CD4-positive, alpha-beta memory T cell (primary cell): ENCODE measurements at regions not wholly inside any gene's neighbourhood (a gene's known extent, or its start where the extent isn't known, plus 50 kb on each side); places are given as distances from the start of the nearest gene placed in this dataset.
"Not testable (repeated sequence)": the region's sequence is repeated elsewhere in the genome, so short reads cannot be mapped to it uniquely, and the experiment has no call there.

Experiments used
- CTCF ChIA-PET: fragments of 350-600 bp; sonication (Branson Sonifier 250); formaldehyde crosslinking; loops from one replicate; lab custom pipeline; 2021; ENCODE audit warnings: inconsistent platforms; ENCODE audit not compliant: partially characterized antibody; lab: Charles Lee
- POLR2A ChIA-PET: fragments of 350-600 bp; sonication (Branson Sonifier 250); formaldehyde crosslinking; loops from one replicate; lab custom pipeline; 2021; ENCODE audit not compliant: partially characterized antibody; lab: Charles Lee
- DNase-seq, 5 donors: peaks; one replicate each; pipeline versions ENCODE4 v3.0.0 to v3.0.0-alpha.2; 2020 to 2022; ENCODE audit warnings: mixed read lengths in 1 of 5
- H3K27ac ChIP-seq: one replicate; pipeline ENCODE4 v1.7.0; 2013; ENCODE audit warnings: low read depth, low read length
- H3K27me3 ChIP-seq: 2 replicates; pipeline ENCODE4 v1.7.0; 2013; ENCODE audit warnings: mild to moderate bottlenecking, low read length, moderate library complexity; ENCODE audit not compliant: insufficient read depth
- H3K36me3 ChIP-seq: 2 replicates; pipeline ENCODE4 v1.7.0; 2013; ENCODE audit warnings: mild to moderate bottlenecking, low read length, moderate library complexity; ENCODE audit not compliant: insufficient read depth
- H3K4me1 ChIP-seq: 2 replicates; pipeline ENCODE4 v1.7.0; 2013; ENCODE audit warnings: mild to moderate bottlenecking, low read length, moderate library complexity; ENCODE audit not compliant: insufficient read depth
- H3K4me3 ChIP-seq, 2 donors: one replicate each; pipeline ENCODE4 v1.7.0; 2013; ENCODE audit warnings: low read length in 2 of 2, mild to moderate bottlenecking in 1 of 2
- H3K9me3 ChIP-seq, 2 donors: one replicate each; pipeline ENCODE4 v1.7.0; 2013; ENCODE audit warnings: low read length in 2 of 2, control low read depth in 1 of 2; ENCODE audit not compliant: control insufficient read depth in 1 of 2
- H3K27ac Mint-ChIP-seq, 7 donors: one replicate each; pipeline ENCODE4 v1.8.0; 2020 to 2021; ENCODE audit warnings: mixed read lengths in 7 of 7, mild to moderate bottlenecking in 6 of 7, inconsistent platforms in 3 of 7, moderate library complexity in 3 of 7
- H3K27me3 Mint-ChIP-seq, 2 donors: one replicate each; pipeline ENCODE4 v1.8.0; 2020 to 2021; ENCODE audit warnings: mixed read lengths in 2 of 2
- H3K36me3 Mint-ChIP-seq, 2 donors: one replicate each; pipeline ENCODE4 v1.8.0; 2020 to 2021; ENCODE audit warnings: mixed read lengths in 2 of 2, inconsistent platforms in 1 of 2, mild to moderate bottlenecking in 1 of 2
- H3K4me1 Mint-ChIP-seq, 4 donors: one replicate each; pipeline ENCODE4 v1.8.0; 2020 to 2021; ENCODE audit warnings: mixed read lengths in 4 of 4, mild to moderate bottlenecking in 1 of 4
- H3K4me3 Mint-ChIP-seq, 8 donors: one replicate each; pipeline ENCODE4 v1.8.0; 2020 to 2021; ENCODE audit warnings: mixed read lengths in 8 of 8, mild to moderate bottlenecking in 7 of 8, moderate library complexity in 6 of 8, inconsistent platforms in 3 of 8
- H3K9me3 Mint-ChIP-seq, 8 donors: one replicate each; pipeline ENCODE4 v1.8.0; 2020 to 2021; ENCODE audit warnings: mixed read lengths in 8 of 8, mild to moderate bottlenecking in 5 of 8, inconsistent platforms in 3 of 8, moderate library complexity in 1 of 8
- intact Hi-C: fragments of 100-400 bp; cut with micrococcal nuclease; formaldehyde crosslinking; loops from one replicate; pipeline ENCODE4 v1.15.1; 2023

DNA sequence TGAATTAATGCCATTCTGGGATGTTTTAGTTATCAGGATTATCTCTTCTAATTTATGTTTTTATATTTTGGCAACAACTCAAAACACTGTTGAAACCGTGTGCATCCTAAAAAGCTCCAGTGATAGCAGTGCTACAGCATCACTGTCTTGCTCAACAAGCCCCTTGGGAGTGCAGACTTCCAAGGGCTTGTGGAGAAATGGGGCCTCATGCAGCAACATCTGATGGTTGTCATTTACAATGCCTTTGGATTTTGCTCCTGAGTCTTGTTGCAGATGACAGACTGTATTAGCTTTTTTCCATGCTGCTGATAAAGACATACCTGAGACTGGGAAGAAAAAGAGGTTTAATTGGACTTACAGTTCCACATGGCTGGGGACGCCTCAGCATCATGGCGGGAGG lies 515.4 kb downstream of the NEBL start:
- Histone ChIP-seq H3K27me3 (no peaks in the 10 kb centered on the region), H3K4me3 (no peak overlapping the region), H3K36me3 (no peaks in the 10 kb centered on the region), H3K9me3 (no peaks in the 10 kb centered on the region), H3K27ac (no peak overlapping the region), H3K4me1 (no peaks in the 10 kb centered on the region)
- H3K4me3 Mint-ChIP-seq: no peak overlapping the region
- H3K9me3 Mint-ChIP-seq: peaks cover 2 to 12% (median 9%) of the 10 kb centered on the region in 8 donors
- no peak overlapping the region for H3K27ac Mint-ChIP-seq
- CTCF ChIA-PET: no interaction called here
- intact Hi-C loops: no loop called here
- DNase-seq: no peak
- no peaks in the 10 kb centered on the region for H3K36me3 Mint-ChIP-seq
- POLR2A ChIA-PET: no interaction called here
- no peaks in the 10 kb centered on the region for H3K4me1 Mint-ChIP-seq
- no peaks in the 10 kb centered on the region for H3K27me3 Mint-ChIP-seq

DNA sequence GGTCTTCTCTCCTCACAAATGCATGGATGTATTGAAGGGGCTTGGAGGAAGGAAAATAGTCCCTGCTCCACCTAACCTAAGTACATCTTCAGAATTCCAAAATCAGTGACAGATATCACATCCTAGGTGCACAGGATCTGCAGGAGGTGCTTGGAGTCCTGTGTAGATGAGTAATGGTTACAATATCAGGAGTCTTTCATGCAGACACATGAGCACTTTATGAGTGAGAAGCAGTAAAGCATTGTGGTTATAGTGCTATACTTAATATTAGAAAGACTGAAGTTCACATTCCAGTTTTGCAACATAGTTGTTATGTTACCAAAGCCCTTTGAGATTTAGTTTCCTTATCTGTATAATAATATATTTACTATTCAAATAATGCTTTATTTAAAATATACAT lies 516.7 kb downstream of the NEBL start:
- H3K4me3 ChIP-seq: no peak overlapping the region
- H3K4me3 Mint-ChIP-seq: no peak overlapping the region
- no peak overlapping the region for H3K27ac ChIP-seq
- intact Hi-C loops: no loop called here
- no peak overlapping the region for H3K27ac Mint-ChIP-seq
- no peaks in the 10 kb centered on the region for H3K36me3 Mint-ChIP-seq
- H3K9me3 Mint-ChIP-seq: peaks cover 1 to 12% (median 6%) of the 10 kb centered on the region in 8 donors
- H3K27me3 Mint-ChIP-seq: no peaks in the 10 kb centered on the region
- ChIA-PET POLR2A (no interaction called here), CTCF (interaction anchor here (1.0 kb wide), 1 partner anchor 10 kb away, joined by 3 read pairs; no protein-coding TSS in a partner anchor)
- H3K36me3 ChIP-seq: no peaks in the 10 kb centered on the region
- DNase-seq: no peak
- no peaks in the 10 kb centered on the region for H3K9me3 ChIP-seq
- H3K4me1 ChIP-seq: no peaks in the 10 kb centered on the region
- no peaks in the 10 kb centered on the region for H3K27me3 ChIP-seq
- no peaks in the 10 kb centered on the region for H3K4me1 Mint-ChIP-seq

DNA sequence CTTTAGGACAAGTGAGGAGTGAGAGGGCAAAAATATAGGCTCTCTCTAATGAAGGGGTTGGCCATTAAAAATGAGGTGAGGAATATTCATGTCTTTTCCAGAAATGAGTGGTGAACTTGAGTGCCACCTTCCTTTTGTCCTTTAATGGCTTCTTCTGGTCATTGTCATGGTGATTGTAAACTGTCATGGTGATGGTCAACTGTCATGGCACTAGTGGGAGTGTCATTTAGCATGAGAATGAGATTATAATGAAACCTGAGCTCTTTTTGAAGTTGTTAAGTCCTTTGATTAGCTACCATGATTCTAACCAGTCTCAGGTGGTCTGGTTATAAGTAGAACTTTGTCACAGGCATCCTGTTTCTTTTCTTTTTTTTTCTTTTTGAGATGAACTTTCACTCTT lies 524.4 kb downstream of the NEBL start:
- DNase-seq: no peak
- no peaks in the 10 kb centered on the region for H3K4me1 Mint-ChIP-seq
- H3K9me3 Mint-ChIP-seq: peaks cover 4 to 20% (median 10%) of the 10 kb centered on the region in 8 donors
- Histone ChIP-seq H3K36me3 (no peaks in the 10 kb centered on the region), H3K4me3 (no peak overlapping the region), H3K9me3 (peaks cover 0 to 3% of the 10 kb centered on the region in 2 donors), H3K27ac (no peak overlapping the region), H3K4me1 (no peaks in the 10 kb centered on the region), H3K27me3 (no peaks in the 10 kb centered on the region)
- H3K4me3 Mint-ChIP-seq: no peak overlapping the region
- ChIA-PET POLR2A (no interaction called here), CTCF (no interaction called here)
- H3K27ac Mint-ChIP-seq: no peak overlapping the region
- intact Hi-C loops: no loop called here
- H3K36me3 Mint-ChIP-seq: no peaks in the 10 kb centered on the region
- H3K27me3 Mint-ChIP-seq: no peaks in the 10 kb centered on the region

DNA sequence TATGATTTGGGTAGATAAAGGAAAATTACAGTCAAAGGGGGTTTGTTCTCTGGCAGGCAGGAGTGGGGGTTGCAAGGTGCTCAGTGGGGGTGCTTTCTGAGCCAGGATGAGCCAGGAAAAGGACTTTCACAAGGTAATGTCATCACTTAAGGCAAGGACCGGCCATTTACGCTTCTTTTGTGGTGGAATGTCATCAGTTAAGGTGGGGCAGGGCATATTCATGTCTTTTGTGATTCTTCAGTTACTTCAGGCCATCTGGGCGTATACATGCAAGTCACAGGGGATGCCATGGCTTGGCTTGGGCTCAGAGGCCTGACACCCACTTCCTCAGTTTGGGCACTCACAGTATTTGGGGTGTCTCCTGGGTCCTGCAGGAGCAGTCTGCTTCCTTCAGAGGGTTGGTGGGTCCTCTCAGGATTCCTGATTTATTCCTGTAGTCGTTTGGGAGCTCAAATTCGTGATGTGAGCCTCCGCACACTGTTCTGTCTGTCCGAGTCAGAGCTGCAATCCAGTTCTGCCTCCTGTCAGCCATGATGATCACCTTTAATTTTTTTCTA lies 526.1 kb downstream of the NEBL start:
- POLR2A ChIA-PET, DNase-seq, intact Hi-C loops, H3K36me3 ChIP-seq, H3K4me3 ChIP-seq, H3K4me3 Mint-ChIP-seq, H3K27me3 ChIP-seq, H3K27me3 Mint-ChIP-seq, H3K27ac ChIP-seq, H3K4me1 ChIP-seq, H3K4me1 Mint-ChIP-seq, H3K27ac Mint-ChIP-seq, H3K36me3 Mint-ChIP-seq, H3K9me3 ChIP-seq: not testable (repeated sequence)
- CTCF ChIA-PET: interaction anchor here (1.2 kb wide), 1 partner anchor 9 kb away, joined by 3 read pairs; no protein-coding TSS in a partner anchor
- peaks cover 8 to 26% (median 12%) of the 10 kb centered on the region in 8 donors for H3K9me3 Mint-ChIP-seq

DNA sequence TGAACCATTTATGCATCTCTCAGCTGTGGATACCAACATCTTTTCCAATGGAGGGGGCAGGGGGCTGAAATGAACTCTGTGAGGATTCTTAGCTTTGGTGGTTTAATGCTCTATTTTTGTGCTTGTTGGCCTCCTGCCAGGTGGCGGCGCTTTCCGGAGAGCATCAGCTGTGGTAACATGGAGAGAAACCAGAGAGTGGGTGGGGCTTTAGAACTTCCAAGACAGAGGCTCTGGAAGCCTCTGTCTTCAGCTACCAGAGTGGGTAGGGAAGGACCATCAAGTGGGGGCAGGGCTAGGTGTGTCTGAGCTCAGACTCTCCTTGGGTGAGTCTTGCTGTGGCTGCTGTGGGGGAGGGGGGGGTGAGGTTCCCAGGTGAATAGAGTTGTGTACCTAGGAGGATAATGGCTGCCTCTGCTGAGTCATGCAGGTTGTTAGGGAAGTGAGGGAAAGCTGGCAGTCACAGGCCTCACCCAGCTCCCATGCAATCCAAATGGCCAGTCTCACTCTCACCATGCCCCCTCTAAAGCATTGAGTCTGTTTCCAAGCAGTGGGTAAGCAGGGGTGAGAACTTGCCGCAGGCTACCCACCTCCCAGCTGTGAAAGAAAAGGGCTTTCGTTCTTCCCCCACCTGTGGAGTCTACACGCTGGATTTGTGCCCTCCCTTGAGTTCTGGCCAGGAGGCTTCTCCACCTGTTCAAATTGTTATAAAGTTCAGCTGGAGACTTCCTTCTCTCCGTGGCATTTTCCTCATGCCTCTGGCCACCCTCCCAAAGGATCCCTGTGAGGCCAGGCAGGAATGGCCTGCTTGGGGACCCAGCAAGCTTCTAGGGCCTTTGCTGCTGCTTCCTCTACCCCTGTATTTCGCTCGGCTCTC lies 527.0 kb downstream of the NEBL start:
- Histone ChIP-seq H3K27ac (no peak overlapping the region), H3K27me3 (no peaks in the 10 kb centered on the region), H3K9me3 (peaks cover 0 to 3% of the 10 kb centered on the region in 2 donors), H3K36me3 (no peaks in the 10 kb centered on the region), H3K4me1 (no peaks in the 10 kb centered on the region), H3K4me3 (no peak overlapping the region)
- Mint-ChIP-seq H3K36me3 (no peaks in the 10 kb centered on the region), H3K9me3 (peaks cover 8 to 34% (median 14%) of the 10 kb centered on the region in 8 donors), H3K4me3 (no peak overlapping the region), H3K27me3 (no peaks in the 10 kb centered on the region), H3K4me1 (no peaks in the 10 kb centered on the region), H3K27ac (no peak overlapping the region)
- intact Hi-C loops: no loop called here
- ChIA-PET POLR2A (no interaction called here), CTCF (interaction anchor here (1.2 kb wide), 1 partner anchor 10 kb away, joined by 3 read pairs; no protein-coding TSS in a partner anchor)
- no peak for DNase-seq

DNA sequence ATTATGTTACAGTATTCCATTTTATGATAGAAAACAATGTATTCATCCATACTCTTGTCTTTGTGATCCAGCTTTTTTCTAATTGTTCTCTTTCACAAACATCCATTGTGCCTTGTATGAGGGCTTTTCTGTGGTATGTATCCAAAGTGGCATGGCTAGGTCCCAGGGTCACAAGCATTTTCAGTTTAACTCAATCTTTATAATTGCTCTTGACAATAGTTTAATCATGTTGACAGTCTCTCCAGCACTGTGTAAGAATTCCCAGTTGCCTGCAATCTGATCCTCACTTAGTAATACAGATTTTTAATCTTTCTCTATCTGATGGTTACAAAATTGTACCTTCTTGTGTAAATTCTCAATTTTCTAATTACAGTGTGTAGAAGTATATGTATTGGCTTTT lies 533.4 kb downstream of the NEBL start:
- DNase-seq: no peak
- Mint-ChIP-seq H3K4me1 (no peaks in the 10 kb centered on the region), H3K9me3 (peaks cover 2 to 27% (median 11%) of the 10 kb centered on the region in 8 donors), H3K4me3 (no peak overlapping the region), H3K27me3 (no peaks in the 10 kb centered on the region), H3K36me3 (no peaks in the 10 kb centered on the region), H3K27ac (no peak overlapping the region)
- Histone ChIP-seq H3K27me3 (no peaks in the 10 kb centered on the region), H3K4me3 (no peak overlapping the region), H3K36me3 (no peaks in the 10 kb centered on the region), H3K9me3 (no peaks in the 10 kb centered on the region), H3K27ac (no peak overlapping the region), H3K4me1 (no peaks in the 10 kb centered on the region)
- POLR2A ChIA-PET: no interaction called here
- CTCF ChIA-PET: no interaction called here
- intact Hi-C loops: no loop called here

DNA sequence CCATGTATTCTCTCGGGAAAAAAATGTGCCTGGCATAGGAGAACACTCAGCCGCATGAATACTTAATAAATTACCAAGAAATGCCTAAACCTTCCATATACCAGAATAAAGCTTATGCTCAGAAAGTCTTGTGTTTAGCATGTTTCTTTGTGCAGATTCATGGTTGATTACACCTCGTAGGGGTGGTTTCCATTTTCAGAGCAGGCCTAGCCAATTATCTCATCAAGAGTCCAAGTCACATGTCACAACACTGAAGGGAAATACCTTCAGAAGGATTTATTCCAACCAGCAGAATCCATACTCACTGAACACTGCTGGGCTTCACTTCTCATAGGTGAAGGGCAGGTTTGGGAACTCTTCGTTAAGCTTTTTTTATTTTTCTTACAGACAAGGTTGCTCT lies 539.7 kb downstream of the PLXDC2 start:
- ChIA-PET POLR2A (no interaction called here), CTCF (no interaction called here)
- Mint-ChIP-seq H3K36me3 (no peaks in the 10 kb centered on the region), H3K27me3 (no peaks in the 10 kb centered on the region), H3K9me3 (peaks cover 2 to 38% (median 10%) of the 10 kb centered on the region in 8 donors), H3K4me3 (no peak overlapping the region), H3K27ac (no peak overlapping the region), H3K4me1 (no peaks in the 10 kb centered on the region)
- no peak overlapping the region for H3K4me3 ChIP-seq
- no peak overlapping the region for H3K27ac ChIP-seq
- intact Hi-C loops: no loop called here
- no peaks in the 10 kb centered on the region for H3K36me3 ChIP-seq
- H3K27me3 ChIP-seq: no peaks in the 10 kb centered on the region
- H3K9me3 ChIP-seq: no peaks in the 10 kb centered on the region
- no peaks in the 10 kb centered on the region for H3K4me1 ChIP-seq
- DNase-seq: no peak
